Left ventricle myocardium superior (tissue), 1 donor: ENCODE measurements at regions not wholly inside any gene's neighbourhood (a gene's known extent, or its start where the extent isn't known, plus 50 kb on each side); places are given as distances from the start of the nearest gene placed in this dataset.
"Not testable (repeated sequence)": the region's sequence is repeated elsewhere in the genome, so short reads cannot be mapped to it uniquely, and the experiment has no call there.

ENCODE experiments used
- ATAC-seq: fragments of 200-7000 bp; cut with Tn5 transposase; one replicate; pipeline ENCODE4 v1.9.1; 2020; ENCODE audit warnings: mild to moderate bottlenecking, moderate library complexity
- DNase-seq: peaks from one replicate; pipeline ENCODE4 v3.0.0-alpha.2; 2020
- intact Hi-C: fragments of 100-400 bp; cut with micrococcal nuclease; formaldehyde crosslinking; loops from one replicate; pipeline ENCODE4 v1.11.0; 2022
- donor health status: DM: no; HTN: yes; CAD: no; lungs with severe emphysema.

- no peak for ATAC-seq
- intact Hi-C loops, result no loop called here
- DNase-seq, result no peak
Observed at GRCh38 chr20:39762716-39763115, 800.6 kb downstream of the DHX35 start.

GRCh38 chr20:39758876-39759275, 796.7 kb downstream of the DHX35 start:
- DNase-seq, result no peak
- intact Hi-C loops, result no loop called here

GRCh38 chr20:39756828-39757227, 794.7 kb downstream of the DHX35 start:
- intact Hi-C loops, result no loop called here
- no peak for ATAC-seq
- no peak for DNase-seq

More at GRCh38 chr20:39758876-39759275, 796.7 kb downstream of the DHX35 start:
- ATAC-seq, result no peak

- no peak for ATAC-seq
- intact Hi-C loops, result no loop called here
- DNase-seq, result no peak
Observed at GRCh38 chr20:39756369-39756768, 794.2 kb downstream of the DHX35 start.

GRCh38 chr20:39752262-39752876, 790.2 kb downstream of the DHX35 start:
- DNase-seq, result no peak
- no peak for ATAC-seq
- intact Hi-C loops, result no loop called here

GRCh38 chr20:39751557-39752137, 789.5 kb downstream of the DHX35 start:
- ATAC-seq, result no peak
- intact Hi-C loops, result no loop called here
- no peak for DNase-seq

GRCh38 chr20:39745380-39745779, 783.2 kb downstream of the DHX35 start:
- ATAC-seq (peak; percentile 67), DNase-seq (no peak)
- intact Hi-C loops, result no loop called here

- no peak for DNase-seq
- intact Hi-C loops, result no loop called here
- no peak for ATAC-seq
Observed at GRCh38 chr20:39738651-39739050, 776.5 kb downstream of the DHX35 start.

- ATAC-seq (no peak), DNase-seq (no peak)
- intact Hi-C loops, result no loop called here
Observed at GRCh38 chr20:39736434-39737327, 774.5 kb downstream of the DHX35 start.

GRCh38 chr20:39725513-39725912, 763.4 kb downstream of the DHX35 start:
- intact Hi-C loops, ATAC-seq, DNase-seq: not testable (repeated sequence)

GRCh38 chr20:39719293-39719692, 757.1 kb downstream of the DHX35 start:
- no peak for ATAC-seq
- DNase-seq, result no peak
- intact Hi-C loops, result no loop called here

GRCh38 chr20:39717936-39718335, 755.8 kb downstream of the DHX35 start:
- intact Hi-C loops, result no loop called here
- no peak for ATAC-seq
- DNase-seq, result no peak

- intact Hi-C loops, result no loop called here
- DNase-seq (no peak), ATAC-seq (no peak)
Observed at GRCh38 chr20:39716796-39717341, 754.7 kb downstream of the DHX35 start.

- ATAC-seq (no peak), DNase-seq (no peak)
- intact Hi-C loops, result no loop called here
Observed at GRCh38 chr20:39713076-39713840, 751.1 kb downstream of the DHX35 start.

- ATAC-seq, result peak; percentile 82
- intact Hi-C loops, result no loop called here
- peak; percentile 73 for DNase-seq
Observed at GRCh38 chr20:39706184-39706663, 744.1 kb downstream of the DHX35 start.

- ATAC-seq, result no peak
- no peak for DNase-seq
- intact Hi-C loops, result no loop called here
Observed at GRCh38 chr20:39705032-39705431, 742.9 kb downstream of the DHX35 start.

- intact Hi-C loops, ATAC-seq, DNase-seq: not testable (repeated sequence)
Observed at GRCh38 chr20:39703357-39703756, 741.2 kb downstream of the DHX35 start.

- intact Hi-C loops, result no loop called here
- no peak for DNase-seq
- no peak for ATAC-seq
Observed at GRCh38 chr20:39702701-39703349, 740.7 kb downstream of the DHX35 start.

- DNase-seq (no peak), ATAC-seq (no peak)
- intact Hi-C loops, result no loop called here
Observed at GRCh38 chr20:39700528-39700927, 738.4 kb downstream of the DHX35 start.
